ENCODE measurements at regions not wholly inside any gene's neighbourhood (a gene's known extent, or its start where the extent isn't known, plus 50 kb on each side); places are given as distances from the start of the nearest gene placed in this dataset.

DNA sequence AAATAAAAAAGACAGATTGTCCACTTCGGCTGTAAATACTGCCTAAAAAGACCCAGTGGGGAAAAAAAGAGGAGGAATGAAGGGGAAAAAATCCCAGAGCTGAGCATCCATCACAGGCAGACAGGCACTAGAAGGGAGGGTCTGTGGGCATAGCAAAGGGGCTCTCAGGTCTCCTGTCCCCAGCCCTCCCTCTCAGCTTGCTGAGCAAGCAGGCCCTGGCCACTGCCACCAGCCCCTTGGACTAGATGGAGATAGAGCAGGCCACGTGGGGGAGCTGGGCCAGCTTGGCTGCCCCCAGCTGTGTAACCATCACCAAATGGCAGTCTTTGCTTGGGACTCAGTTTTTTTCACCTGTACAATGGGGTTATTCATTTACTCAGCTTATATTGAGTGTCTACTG, 141.6 kb upstream of the UNC5B start:
- no peak for DNase-seq (ENCODE audit: low spot score)

- DNase-seq (ENCODE audit: low spot score), result no peak
Measured at GRCh38 chr10:71072131-71072822, 140.1 kb upstream of the UNC5B start.

GRCh38 chr10:71072823-71073210, 139.6 kb upstream of the UNC5B start:
- no peak for DNase-seq (ENCODE audit: low spot score)

DNA sequence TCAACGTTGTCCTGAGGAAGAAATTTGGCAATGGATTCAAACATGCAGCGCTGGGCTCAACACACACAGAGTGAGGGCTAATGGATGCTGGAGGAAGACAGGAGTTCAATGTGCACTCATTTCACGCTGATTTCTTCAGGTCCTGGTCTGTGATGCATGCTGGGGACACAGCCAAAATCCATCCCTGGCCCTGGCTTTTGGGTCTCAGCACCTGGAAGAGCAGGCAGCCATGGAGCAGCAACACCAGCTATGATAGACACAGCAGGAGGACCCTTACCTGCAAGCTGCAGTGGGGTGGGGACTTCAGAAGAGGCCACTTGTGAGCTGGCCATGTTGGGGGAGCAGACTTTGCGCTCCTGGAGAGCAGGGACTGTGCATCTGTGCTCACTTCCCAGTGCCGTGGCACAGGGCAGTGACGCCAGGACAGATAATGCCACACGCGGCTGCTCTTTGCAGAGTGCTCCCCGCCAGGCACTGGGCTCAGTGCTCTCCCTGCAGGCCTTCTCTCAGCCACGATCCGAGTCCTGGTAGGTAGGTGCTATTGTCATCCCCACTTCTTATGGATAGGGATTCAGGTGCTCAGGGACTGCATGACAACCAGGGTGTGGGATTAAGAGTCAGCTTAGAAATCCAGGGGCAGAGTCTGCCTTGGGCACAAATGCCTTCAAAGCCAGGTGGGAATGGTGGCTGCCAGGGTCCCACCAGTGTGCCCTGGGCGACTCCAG, 138.8 kb upstream of the UNC5B start:
- DNase-seq (ENCODE audit: low spot score), result no peak

DNA sequence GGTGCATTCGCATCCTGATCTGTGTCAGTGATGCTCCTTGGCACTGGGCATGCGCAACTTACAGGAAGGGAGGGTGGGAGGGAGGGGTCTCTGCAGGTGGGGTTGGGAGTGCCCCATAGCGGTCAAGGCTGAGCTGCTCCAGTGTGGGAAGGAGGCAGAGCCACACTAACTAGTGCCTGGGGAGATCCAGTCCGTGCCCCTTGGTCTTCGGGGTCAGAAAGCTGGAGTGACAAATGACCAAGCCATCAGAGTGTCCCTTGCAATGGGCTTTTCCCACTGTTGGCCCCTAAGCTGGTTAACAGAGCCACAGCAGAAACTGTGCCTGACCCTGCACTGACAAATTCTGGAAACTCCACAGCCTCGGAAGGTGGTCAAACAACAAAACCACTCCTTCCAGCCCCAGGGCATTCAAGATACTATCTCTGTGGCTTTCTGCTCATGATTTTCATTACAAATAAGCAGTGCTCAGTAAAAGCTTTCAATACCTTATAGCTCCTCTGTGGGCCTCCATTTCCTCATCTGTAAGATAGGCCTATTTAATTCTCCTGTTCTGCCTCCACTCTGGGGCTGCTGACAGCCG, 138.1 kb upstream of the UNC5B start:
- no peak for DNase-seq (ENCODE audit: low spot score)

DNA sequence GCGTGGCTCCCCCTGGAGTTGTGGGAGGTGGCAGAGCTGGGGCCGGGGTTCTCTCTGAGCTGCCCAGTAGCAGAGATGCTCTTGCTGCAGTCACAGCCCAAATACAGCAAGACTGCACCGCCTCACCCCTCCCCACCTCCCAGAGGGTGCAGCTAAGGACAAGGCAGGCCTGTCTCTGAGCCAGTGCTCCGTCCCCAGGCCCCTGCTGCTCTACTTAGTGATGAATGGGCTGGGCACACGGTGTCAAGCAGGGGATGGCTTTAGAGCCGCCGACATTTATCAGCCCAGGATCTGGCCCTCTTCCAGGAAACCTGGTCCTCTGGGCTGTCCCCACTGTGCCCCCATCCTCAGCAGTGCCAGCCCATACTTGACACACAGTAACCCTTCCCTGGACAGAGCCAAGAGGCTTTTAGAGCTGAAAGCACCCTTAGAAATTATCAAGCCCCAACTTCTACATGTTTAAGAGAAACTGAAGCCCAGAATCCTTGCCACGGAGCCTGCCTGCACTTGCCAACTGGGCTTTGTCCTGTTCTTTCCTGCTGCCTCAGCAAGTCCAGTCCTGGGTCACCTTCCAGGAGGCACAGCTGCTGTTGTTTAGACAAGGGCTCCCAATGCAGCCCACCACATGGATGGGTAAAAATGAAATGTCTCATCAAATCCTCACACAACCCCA, 137.1 kb upstream of the UNC5B start:
- DNase-seq (ENCODE audit: low spot score), result no peak

DNA sequence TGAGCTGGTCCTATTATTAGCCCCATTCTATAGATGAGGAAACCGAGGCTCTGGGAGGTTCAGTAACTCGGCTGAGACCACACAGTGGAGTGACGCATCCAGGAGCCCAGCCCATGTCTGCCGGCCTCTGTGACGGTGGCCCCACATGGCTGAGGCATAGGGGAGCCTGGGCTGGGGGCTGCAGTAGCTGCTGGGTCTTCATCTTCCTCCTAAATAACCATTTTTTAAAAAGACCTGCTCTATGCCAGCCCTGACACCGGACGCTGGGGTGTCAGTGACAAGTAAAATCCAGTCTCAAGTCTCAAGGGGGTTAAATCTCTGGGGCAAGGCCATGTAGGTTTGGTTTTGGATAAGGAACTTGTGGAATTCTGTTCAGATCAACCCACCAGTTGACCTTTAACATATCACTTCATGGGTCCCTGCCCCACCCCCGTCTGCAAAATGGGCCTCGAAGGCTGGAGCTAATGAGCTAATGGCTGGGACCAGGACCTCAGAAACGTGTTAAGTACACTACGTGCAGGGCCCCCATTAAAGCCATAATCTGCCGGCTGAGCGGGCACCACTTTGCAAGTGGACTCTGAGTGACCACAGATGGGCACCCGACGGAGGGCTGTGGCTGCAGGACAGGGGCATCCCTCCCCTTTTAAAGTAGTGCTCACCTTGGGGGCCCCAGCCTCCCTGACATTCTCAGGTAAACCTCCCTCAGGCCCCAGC, 136.5 kb upstream of the UNC5B start:
- no peak for DNase-seq (ENCODE audit: low spot score)

DNA sequence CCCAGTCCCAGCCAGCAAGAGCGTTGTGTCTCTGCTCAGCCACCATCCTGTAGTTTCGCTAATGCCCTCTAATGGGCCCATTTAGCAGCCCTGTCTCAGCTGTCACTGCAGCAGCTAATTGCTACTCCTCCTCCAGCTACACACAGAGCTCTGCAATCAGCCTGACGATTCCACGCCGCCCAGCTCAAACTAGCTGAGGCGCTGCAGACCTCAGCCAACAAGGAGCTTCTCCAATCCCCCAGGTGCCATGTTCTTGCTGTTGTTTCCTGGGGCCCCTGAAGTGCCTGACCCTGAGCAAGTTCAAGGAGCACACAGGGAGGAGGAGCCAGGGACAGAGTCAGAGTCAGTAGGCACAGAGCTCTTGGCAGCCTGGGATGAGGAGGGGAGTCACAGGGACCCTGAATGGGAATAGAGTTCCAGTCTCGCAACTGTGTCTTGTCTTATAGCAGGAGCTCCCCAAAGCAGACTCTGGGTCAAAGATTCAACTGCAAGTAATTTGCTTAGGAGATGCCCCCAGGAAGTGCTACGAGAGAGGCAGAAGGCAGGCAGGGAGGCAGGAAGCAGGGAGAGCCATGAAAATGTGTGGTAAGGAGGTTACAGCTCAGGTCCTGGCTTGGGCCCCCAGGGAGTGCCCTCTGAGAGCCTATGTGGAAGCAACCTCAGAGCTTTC, 135.8 kb upstream of the UNC5B start:
- DNase-seq (ENCODE audit: low spot score), result no peak

DNA sequence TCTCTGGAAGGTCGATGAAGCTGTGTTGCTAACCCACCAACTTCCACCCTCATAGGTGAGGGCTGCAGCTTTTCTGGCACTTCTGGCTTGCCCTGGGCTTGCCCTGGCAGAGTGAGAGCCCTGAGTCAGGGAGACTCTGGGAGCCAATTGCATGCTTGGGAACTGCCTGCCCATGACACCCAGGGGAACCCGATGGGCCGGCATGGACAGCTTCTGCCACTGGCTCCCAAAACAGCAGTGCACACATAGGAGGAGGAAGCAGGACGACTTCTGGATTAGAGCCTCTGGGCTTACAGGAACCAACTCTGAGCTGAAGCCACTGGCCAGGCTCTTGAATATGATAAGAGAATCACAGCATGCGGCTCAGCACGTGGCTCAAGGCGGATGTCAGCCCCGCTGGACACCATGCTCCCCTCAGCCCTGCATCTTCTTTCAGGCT, 135.2 kb upstream of the UNC5B start:
- no peak for DNase-seq (ENCODE audit: low spot score)

DNA sequence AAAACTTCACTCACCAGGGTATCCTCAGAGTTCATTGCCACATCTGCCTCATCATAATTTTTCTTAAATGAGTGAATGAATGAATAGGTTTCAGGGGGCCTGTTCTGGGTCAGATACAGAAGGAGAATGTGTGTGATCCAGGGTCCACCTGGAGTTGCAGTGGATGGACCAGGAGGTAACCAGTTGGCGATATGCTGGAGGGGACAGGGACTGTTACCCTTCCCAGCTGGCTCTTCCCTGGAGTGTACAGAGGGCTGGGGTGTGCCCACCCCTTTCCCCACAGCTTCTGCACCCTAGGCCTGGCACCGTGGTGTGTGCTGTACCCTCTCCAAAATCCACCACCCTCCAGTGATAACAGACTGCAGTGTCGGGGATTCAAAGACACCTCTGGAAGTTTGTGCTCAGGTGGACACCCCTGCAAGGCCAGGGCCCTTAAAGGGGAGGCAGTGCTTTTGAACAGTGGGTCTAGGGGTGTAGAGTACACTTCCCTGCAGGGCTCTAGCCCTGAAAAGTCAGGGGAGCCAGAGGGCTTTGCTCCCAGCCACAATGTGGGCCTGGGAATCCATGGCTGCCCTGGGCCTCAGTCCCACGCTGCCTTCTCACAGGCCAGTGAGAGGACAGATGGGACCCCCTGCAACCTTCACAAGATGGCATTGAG, 134.4 kb upstream of the UNC5B start:
- no peak for DNase-seq (ENCODE audit: low spot score)

DNA sequence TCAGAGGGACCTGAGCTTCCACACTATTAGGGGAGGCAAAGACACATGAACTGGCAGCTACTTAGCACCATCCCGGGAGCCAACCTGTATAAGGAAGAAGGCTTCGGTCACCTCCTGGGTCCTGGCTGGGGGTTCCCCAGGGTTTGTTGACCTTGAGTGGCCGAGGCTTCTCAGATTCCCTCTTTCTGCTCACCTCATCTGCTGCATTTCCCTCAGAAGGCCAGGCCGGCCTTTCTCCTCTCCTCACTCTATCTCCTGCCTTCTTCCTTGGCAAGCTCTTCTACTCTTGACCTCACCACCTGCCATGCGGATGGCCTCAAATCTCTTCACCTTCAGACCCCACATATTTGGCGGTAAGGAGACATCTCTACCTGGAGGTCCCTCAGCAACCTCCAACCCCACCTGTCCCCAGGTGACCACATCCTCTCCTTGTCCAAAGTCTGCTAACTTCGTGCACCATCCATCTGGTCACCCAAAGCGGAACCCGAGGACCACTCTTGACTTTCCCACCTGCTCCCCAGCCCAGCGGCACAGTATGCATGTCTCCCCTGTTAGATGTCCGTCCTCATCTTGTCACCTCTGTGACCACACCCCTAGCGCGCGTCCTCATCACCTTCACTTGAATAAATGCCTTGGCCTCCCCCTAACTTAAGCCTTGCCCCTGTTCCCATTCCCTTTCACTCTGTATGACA, 133.8 kb upstream of the UNC5B start:
- DNase-seq (ENCODE audit: low spot score), result no peak

DNA sequence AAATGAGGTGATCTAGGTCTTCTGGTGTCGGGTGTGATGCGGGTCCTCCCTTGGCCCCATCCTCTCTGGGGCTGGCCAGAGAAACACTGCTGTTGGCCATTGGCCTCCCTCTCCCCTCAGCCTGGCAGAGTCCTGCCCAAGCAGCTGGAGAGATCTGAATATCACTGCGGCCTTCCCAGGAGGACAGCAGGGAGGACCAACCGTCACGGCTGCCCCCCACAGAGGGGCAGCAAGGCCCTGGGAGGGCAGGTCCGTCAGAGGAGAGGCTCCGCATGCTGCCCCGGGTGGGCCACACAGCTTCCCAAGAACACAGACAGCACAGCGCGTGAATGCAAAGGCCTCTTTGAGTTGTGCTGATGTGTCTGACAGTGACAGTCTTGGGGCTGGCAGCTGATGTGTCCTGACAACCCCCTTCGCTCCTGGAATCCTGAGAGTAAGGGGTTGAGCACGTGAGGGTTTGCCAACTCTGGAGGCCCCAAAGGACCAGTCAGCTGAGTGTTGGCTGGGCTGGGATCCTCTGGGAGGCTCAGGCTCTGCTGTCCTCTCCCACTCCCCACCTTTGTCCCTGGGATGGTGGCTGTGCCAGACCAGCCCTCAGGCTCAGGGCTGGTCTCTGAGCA, 132.5 kb upstream of the UNC5B start:
- DNase-seq (ENCODE audit: low spot score), result no peak

DNA sequence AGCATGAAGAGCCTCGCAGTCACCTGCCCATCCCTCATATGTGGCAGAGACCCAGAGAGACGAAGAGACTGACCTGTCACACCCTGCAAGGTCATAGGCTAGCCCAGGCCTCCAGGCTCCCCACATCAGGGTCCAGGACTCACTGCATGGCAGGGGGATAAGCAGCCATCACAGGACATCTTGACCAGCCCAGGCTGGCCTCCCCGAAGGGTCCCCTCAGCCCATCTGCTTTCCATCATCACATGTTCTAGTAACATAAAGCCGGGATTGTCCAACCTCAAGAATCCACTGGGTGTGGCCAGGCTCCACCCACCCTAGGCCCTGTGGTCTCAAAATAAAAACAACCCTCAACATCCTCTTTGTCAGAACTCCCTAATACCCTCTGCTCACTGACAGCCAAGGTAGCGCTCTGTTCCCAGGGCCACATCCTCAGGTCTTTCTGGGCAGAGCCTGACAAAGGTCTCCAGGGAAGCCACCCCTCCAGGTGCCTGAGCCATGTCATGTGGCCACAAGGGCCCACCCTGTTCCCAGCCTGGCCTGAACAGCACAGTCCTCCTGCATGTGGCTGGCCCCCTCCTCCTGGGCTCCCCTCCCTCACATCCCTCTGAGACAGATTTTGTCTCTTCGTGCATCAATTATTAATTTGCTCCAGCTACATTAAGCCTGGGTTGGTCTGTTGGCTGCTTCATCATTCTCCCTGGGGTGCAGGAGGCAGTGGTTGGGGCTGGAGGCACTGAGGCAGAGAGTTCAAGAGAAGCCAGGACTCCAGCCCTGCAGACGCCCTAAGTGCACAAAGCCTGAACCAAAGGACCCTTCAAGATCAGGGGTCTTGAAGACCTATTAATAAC, 131.8 kb upstream of the UNC5B start:
- DNase-seq (ENCODE audit: low spot score), result no peak

- no peak for DNase-seq (ENCODE audit: low spot score)
Measured at GRCh38 chr10:71081229-71081560, 131.2 kb upstream of the UNC5B start.

DNA sequence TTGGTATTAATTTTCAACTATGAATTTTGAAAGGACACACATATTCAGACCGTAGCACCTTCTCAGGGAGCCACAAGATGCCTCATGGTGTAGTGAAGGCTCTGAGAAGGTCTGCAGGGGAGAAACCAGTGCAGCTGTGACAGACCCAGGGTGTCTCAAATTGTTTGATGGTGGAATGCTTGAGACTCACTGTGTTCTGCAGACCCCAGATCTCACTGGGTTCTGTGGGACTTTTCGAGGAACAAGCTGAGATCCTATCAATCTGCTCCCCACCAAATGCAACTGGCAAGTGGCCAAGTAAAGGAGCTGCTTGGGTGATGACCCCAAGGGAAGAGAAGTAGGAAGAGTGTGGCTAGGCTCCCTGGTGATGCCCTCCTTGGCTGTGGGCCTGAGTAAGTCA, 130.5 kb upstream of the UNC5B start:
- DNase-seq (ENCODE audit: low spot score), result no peak

GRCh38 chr10:71082960-71083715, 129.2 kb upstream of the UNC5B start:
- DNase-seq (ENCODE audit: low spot score), result no peak

DNA sequence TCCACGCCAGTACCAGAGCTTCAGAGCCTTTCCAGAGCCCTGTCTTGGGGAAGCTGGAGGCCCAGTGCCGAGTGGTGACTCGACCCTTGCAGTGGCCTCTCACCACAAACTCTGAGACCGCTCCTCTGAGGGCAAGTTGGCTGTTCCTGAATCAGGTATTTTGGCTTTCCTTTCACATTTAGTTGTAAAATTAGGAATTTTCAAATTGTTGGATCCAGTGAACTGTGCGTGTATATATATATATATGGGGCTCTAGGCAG, 128.7 kb upstream of the UNC5B start:
- DNase-seq (ENCODE audit: low spot score), result no peak

GRCh38 chr10:71084061-71084817, 128.1 kb upstream of the UNC5B start:
- DNase-seq (ENCODE audit: low spot score), result no peak
